ENCODE measurements at regions not wholly inside any gene's neighbourhood (a gene's known extent, or its start where the extent isn't known, plus 50 kb on each side); places are given as distances from the start of the nearest gene placed in this dataset.

DNA sequence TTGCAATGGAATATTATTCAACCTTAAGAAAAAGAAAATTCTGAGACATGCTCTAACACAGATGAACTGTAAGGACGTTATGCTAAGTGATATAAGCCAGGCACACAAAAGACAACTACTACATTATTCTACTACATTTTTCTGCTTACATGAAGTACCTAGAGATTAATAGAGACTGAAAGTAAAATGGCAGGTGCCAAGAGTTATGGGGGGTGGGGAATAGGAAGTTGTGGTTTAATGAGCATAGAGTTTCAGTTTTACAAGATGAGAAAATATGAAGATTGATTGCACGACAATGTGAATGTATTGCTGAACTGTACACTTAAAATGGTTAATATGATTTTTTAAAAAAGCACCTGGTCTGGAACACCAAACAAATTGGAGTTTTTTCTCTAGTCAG is 1231.6 kb upstream of the DDX18 start:
- H3K27ac ChIP-seq, result no peak overlapping the region
- no peaks in the 10 kb centered on the region for H3K9me3 ChIP-seq
- no peak for DNase-seq
- H3K36me3 ChIP-seq, result no peaks in the 10 kb centered on the region
- intact Hi-C loops (cut with DNase I; ENCODE audit: low total_unique reads), result loop anchor here (10.0 kb wide), 1 partner anchor 1698 kb away; no protein-coding TSS in a partner anchor
- H3K4me3 ChIP-seq, result no peak overlapping the region
- TF ChIP-seq POLR2AphosphoS5 (IDR thresholded peaks at IDR 0.05) (no peak), CTCF (IDR thresholded peaks at IDR 0.05) (no peak), EP300 (IDR thresholded peaks at IDR 0.05; ENCODE audit: low read depth) (no peak), POLR2A (IDR thresholded peaks at IDR 0.05) (no peak)
- no peaks in the 10 kb centered on the region for H3K27me3 ChIP-seq
- in situ Hi-C loops (cut with MboI; ENCODE audit: low pct_ligation_motif_present in 1 of 4, low pct_unique_long_range_greater_than_20kb in 1 of 4, low sequenced_read_pairs in 3 of 4), result no loop called here
- no peaks in the 10 kb centered on the region for H3K4me1 ChIP-seq
- WGBS, 2 donors (ENCODE audit: low coverage in 1 of 2), result 43 to 44% methylated on average over 2 of the region's 2 CpGs

GRCh38 chr2:116585669-116586327 is 1228.7 kb upstream of the DDX18 start:
- Histone ChIP-seq H3K27me3 (no peaks in the 10 kb centered on the region), H3K4me1 (no peaks in the 10 kb centered on the region), H3K9me3 (no peaks in the 10 kb centered on the region), H3K27ac (no peak overlapping the region), H3K36me3 (no peaks in the 10 kb centered on the region), H3K4me3 (no peak overlapping the region)
- in situ Hi-C loops (cut with MboI; ENCODE audit: low pct_ligation_motif_present in 1 of 4, low pct_unique_long_range_greater_than_20kb in 1 of 4, low sequenced_read_pairs in 3 of 4), result no loop called here
- intact Hi-C loops (cut with DNase I; ENCODE audit: low total_unique reads), result loop anchor here (10.0 kb wide), 1 partner anchor 1701 kb away; no protein-coding TSS in a partner anchor
- DNase-seq, result no peak
- 23 to 50% methylated on average over 1 to 2 of the region's 2 CpGs for WGBS, 2 donors (ENCODE audit: low coverage in 1 of 2)
- TF ChIP-seq EP300 (IDR thresholded peaks at IDR 0.05; ENCODE audit: low read depth) (no peak), POLR2AphosphoS5 (IDR thresholded peaks at IDR 0.05) (no peak)

DNA sequence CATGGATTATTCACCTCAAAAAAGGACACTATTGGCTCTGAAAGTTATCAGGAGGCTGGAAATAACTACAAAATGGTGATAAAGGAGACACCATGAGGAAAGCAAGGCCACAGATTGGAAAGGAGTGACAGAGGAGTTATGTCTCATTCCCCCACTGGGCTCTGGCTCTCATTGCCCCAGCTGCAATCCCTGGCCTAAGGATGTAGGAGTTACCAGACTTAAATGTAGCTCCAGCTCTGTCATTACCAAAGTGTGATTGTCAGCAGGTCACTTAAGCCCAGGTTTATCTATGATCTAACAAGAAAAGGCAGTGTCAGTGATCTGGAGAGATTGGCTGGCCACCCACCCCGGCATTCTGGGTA is 1228.2 kb upstream of the DDX18 start:
- intact Hi-C loops (cut with DNase I; ENCODE audit: low total_unique reads) (loop anchor here (10.0 kb wide), 1 partner anchor 1702 kb away; no protein-coding TSS in a partner anchor), in situ Hi-C loops (cut with MboI; ENCODE audit: low pct_ligation_motif_present in 1 of 4, low pct_unique_long_range_greater_than_20kb in 1 of 4, low sequenced_read_pairs in 3 of 4) (no loop called here)
- Histone ChIP-seq H3K4me3 (no peak overlapping the region), H3K36me3 (no peaks in the 10 kb centered on the region), H3K27me3 (no peaks in the 10 kb centered on the region), H3K27ac (no peak overlapping the region), H3K4me1 (no peaks in the 10 kb centered on the region), H3K9me3 (no peaks in the 10 kb centered on the region)
- no peak for TF ChIP-seq CTCF (IDR thresholded peaks at IDR 0.05)
- TF ChIP-seq EP300 (IDR thresholded peaks at IDR 0.05; ENCODE audit: low read depth), result no peak
- TF ChIP-seq POLR2AphosphoS5 (IDR thresholded peaks at IDR 0.05), result no peak
- no peak for TF ChIP-seq POLR2A (IDR thresholded peaks at IDR 0.05)
- DNase-seq, result no peak
- 76 to 100% methylated on average over 1 of the region's 1 CpG for WGBS, 2 donors (ENCODE audit: low coverage in 1 of 2)

Measured in transverse colon (tissue), 4 donors.